NCI-H460 (cell line): ENCODE measurements at regions not wholly inside any gene's neighbourhood (a gene's known extent, or its start where the extent isn't known, plus 50 kb on each side); places are given as distances from the start of the nearest gene placed in this dataset.
"Not testable (repeated sequence)": the region's sequence is repeated elsewhere in the genome, so short reads cannot be mapped to it uniquely, and the experiment has no call there.

Source experiments
- DNase-seq: peaks from one replicate; pipeline ENCODE4 v3.0.0-alpha.2; 2016; ENCODE audit warnings: low read depth; ENCODE audit errors: extremely low read depth

- DNase-seq, result not testable (repeated sequence)
These were observed 97.0 kb downstream of the F11 start for GRCh38 chr4:186363038-186363437.

- DNase-seq, result no peak
These were observed 94.6 kb downstream of the F11 start for GRCh38 chr4:186360551-186360950.

GRCh38 chr4:186351668-186352194 lies 85.7 kb downstream of the F11 start:
- no peak for DNase-seq

- DNase-seq, result no peak
These were observed 82.4 kb downstream of the F11 start for GRCh38 chr4:186348433-186348832.

GRCh38 chr4:186347743-186348142 lies 81.8 kb downstream of the F11 start:
- no peak for DNase-seq

- no peak for DNase-seq
These were observed 79.2 kb downstream of the F11 start for GRCh38 chr4:186345184-186345583.

- DNase-seq, result no peak
These were observed 76.6 kb downstream of the F11 start for GRCh38 chr4:186342582-186342981.

- no peak for DNase-seq
These were observed 75.7 kb downstream of the F11 start for GRCh38 chr4:186341655-186342054.
